Endothelial cell of umbilical vein (primary cell): ENCODE measurements at regions not wholly inside any gene's neighbourhood (a gene's known extent, or its start where the extent isn't known, plus 50 kb on each side); places are given as distances from the start of the nearest gene placed in this dataset.

Source experiments
- BruUV-seq: library from RNA; stranded (reverse); fragments of 400-500 nt; replicated peaks from 2 replicates; lab custom pipeline; 2021; lab: Mats Ljungman, UMichigan
- CTCF ChIA-PET: fragments of 300-600, 350-600 bp; sonication (Branson Sonifier 250); formaldehyde crosslinking; loops from one replicate; lab custom pipeline; 2021; ENCODE audit warnings: antibody characterized with exemption, inconsistent platforms; lab: Charles Lee
- POLR2A ChIA-PET: fragments of 300-600, 350-600 bp; sonication (Branson Sonifier 250); formaldehyde crosslinking; loops from one replicate; lab custom pipeline; 2021; ENCODE audit warnings: antibody characterized with exemption, inconsistent platforms; lab: Charles Lee
- DNase-seq: peaks from one replicate; pipeline ENCODE4 v3.0.0-alpha.2; 2011; ENCODE audit warnings: low read depth, low spot score
- FAIRE-seq: peaks from 2 replicates; lab custom pipeline; 2011; peaks lifted over from hg19 to GRCh38; lab: Jason Lieb, UNC
- H2AFZ ChIP-seq: 2 replicates; pipeline ENCODE4 v1.6.0; 2012; ENCODE audit warnings: low read depth, low read length, control low read depth, inconsistent platforms
- H3K27ac ChIP-seq: 2 replicates; pipeline ENCODE4 v1.5.1; 2011; ENCODE audit warnings: low read depth, mild to moderate bottlenecking, control low read depth, low read length, moderate library complexity; ENCODE audit not compliant: insufficient read depth
- H3K27me3 ChIP-seq, 2 experiments: 2 replicates each; pipeline versions ENCODE4 v1.6.0 to v1.6.1; 2011; ENCODE audit warnings: low read length in 2 of 2, mixed read lengths in 1 of 2; ENCODE audit not compliant: control insufficient read depth in 2 of 2, insufficient read depth in 2 of 2
- H3K36me3 ChIP-seq, 2 experiments: 2 replicates in 1 of 2; 3 replicates in 1 of 2; pipeline ENCODE4 v1.5.1; 2011; ENCODE audit warnings: low read length in 2 of 2, mild to moderate bottlenecking in 1 of 2, moderate library complexity in 1 of 2; ENCODE audit not compliant: control insufficient read depth in 2 of 2, insufficient read depth in 2 of 2; ENCODE audit errors: extremely low read depth in 1 of 2
- H3K4me1 ChIP-seq: 3 replicates; pipeline ENCODE4 v1.5.1; 2011; ENCODE audit warnings: mild to moderate bottlenecking, low read length; ENCODE audit not compliant: control insufficient read depth, insufficient read depth; ENCODE audit errors: extremely low read depth
- H3K4me2 ChIP-seq: 2 replicates; pipeline ENCODE4 v1.6.1; 2011; ENCODE audit warnings: low read length, control low read depth, mixed read lengths; ENCODE audit not compliant: insufficient read depth
- H3K4me3 ChIP-seq, 3 experiments: fragments of 200-600 bp in 1 of 3; sonication (generic), shearing (Covaris generic) in 1 of 3; replicated peaks in 1 of 3; 2 replicates each; pipeline ENCODE4 v1.5.1; 2011 to 2016; ENCODE audit warnings: control low read depth in 3 of 3, low read length in 3 of 3, mild to moderate bottlenecking in 2 of 3, inconsistent platforms in 1 of 3, low read depth in 1 of 3, moderate library complexity in 1 of 3; ENCODE audit not compliant: insufficient read depth in 1 of 3
- H3K79me2 ChIP-seq: 2 replicates; pipeline ENCODE4 v1.6.0; 2012; ENCODE audit warnings: low read length, inconsistent platforms; ENCODE audit not compliant: control insufficient read depth, insufficient read depth
- H3K9ac ChIP-seq: replicated peaks from 2 replicates; pipeline ENCODE3; 2011; ENCODE audit warnings: low read length, control low read depth; ENCODE audit not compliant: insufficient read depth; ENCODE audit errors: extremely low read depth
- H3K9me1 ChIP-seq: replicated peaks from 3 replicates; pipeline ENCODE4 v1.6.0; 2011; ENCODE audit warnings: mild to moderate bottlenecking, low read length; ENCODE audit not compliant: control insufficient read depth, insufficient read depth; ENCODE audit errors: extremely low read depth
- H3K9me3 ChIP-seq: replicated peaks from 2 replicates; pipeline ENCODE4 v1.5.1; 2012; ENCODE audit warnings: low read length, inconsistent platforms; ENCODE audit not compliant: control insufficient read depth, insufficient read depth
- H4K20me1 ChIP-seq: replicated peaks from 2 replicates; pipeline ENCODE3; 2011; ENCODE audit warnings: mild to moderate bottlenecking, low read length; ENCODE audit not compliant: control insufficient read depth, insufficient read depth; ENCODE audit errors: extremely low read depth
- CTCF ChIP-seq, 2 donors: IDR thresholded peaks; 1 replicate in 1 of 2; 2 replicates in 1 of 2; pipeline ENCODE4 v1.5.1; 2011; ENCODE audit warnings: low read length in 2 of 2, mild to moderate bottlenecking in 2 of 2, moderate library complexity in 2 of 2, control low read depth in 1 of 2, inconsistent platforms in 1 of 2, low read depth in 1 of 2; ENCODE audit not compliant: insufficient read depth in 1 of 2; ENCODE audit errors: extremely low read depth in 1 of 2
- EZH2 ChIP-seq: IDR thresholded peaks from 2 replicates; pipeline ENCODE4 v1.6.1; 2012; ENCODE audit warnings: borderline replicate concordance, low read depth, mild to moderate bottlenecking, moderate library complexity, low read length, inconsistent platforms; ENCODE audit not compliant: severe bottlenecking
- FOS ChIP-seq: IDR thresholded peaks from 2 replicates; pipeline ENCODE4 v1.6.1; 2011; ENCODE audit warnings: mild to moderate bottlenecking, low read length, moderate library complexity, borderline replicate concordance; ENCODE audit not compliant: insufficient read depth
- GATA2 ChIP-seq: IDR thresholded peaks from 2 replicates; pipeline ENCODE4 v1.7.0; 2011; ENCODE audit warnings: low read depth, mild to moderate bottlenecking, moderate library complexity, mixed read lengths, low read length; ENCODE audit not compliant: insufficient read length, insufficient read depth
- JUN ChIP-seq: IDR thresholded peaks from 2 replicates; pipeline ENCODE4 v1.6.1; 2011; ENCODE audit warnings: borderline replicate concordance, low read depth; ENCODE audit not compliant: insufficient read length, insufficient read depth
- MAX ChIP-seq: IDR thresholded peaks from 2 replicates; pipeline ENCODE4 v1.6.1; 2011; ENCODE audit not compliant: insufficient read depth, insufficient read length
- MYC ChIP-seq: IDR thresholded peaks from one replicate; pipeline ENCODE4 v1.6.1; 2011; ENCODE audit warnings: mild to moderate bottlenecking, low read depth, low read length
- POLR2A ChIP-seq: IDR thresholded peaks from 2 replicates; pipeline ENCODE4 v1.6.1; 2012; ENCODE audit warnings: low read depth, mild to moderate bottlenecking, control low read depth, low read length
- POLR2AphosphoS5 ChIP-seq: IDR thresholded peaks from 2 replicates; pipeline ENCODE4 v1.6.1; 2012; ENCODE audit warnings: low read depth, mild to moderate bottlenecking, control low read depth, low read length, moderate library complexity; ENCODE audit not compliant: insufficient read depth
- dilution Hi-C: fragments of 300-500 bp; cut with MboI; formaldehyde crosslinking; loops from one replicate; pipeline ENCODE4 v1.15.0; 2019; ENCODE audit warnings: low sequenced_read_pairs; ENCODE audit not compliant: extremely low pct_ligation_motif_present
- intact Hi-C: fragments of 100-400 bp; cut with micrococcal nuclease; formaldehyde crosslinking; loops from one replicate; pipeline ENCODE4 v1.10.0; 2022

GRCh38 chr11:15674756-15675155 lies 560.0 kb downstream of the INSC start:
- DNase-seq (no peak), FAIRE-seq (no peak)
- H3K9me1 ChIP-seq: no peaks in the 10 kb centered on the region
- no peaks in the 10 kb centered on the region for H3K9me3 ChIP-seq
- H3K27ac ChIP-seq: no peak overlapping the region
- dilution Hi-C loops: no loop called here
- H2AFZ ChIP-seq: no peak overlapping the region
- no peak overlapping the region for H3K4me2 ChIP-seq
- H3K36me3 ChIP-seq: no peaks in the 10 kb centered on the region
- BruUV-seq: no TSS peak
- H3K4me1 ChIP-seq: no peaks in the 10 kb centered on the region
- H3K4me3 ChIP-seq: no peak overlapping the region
- intact Hi-C loops: no loop called here
- TF ChIP-seq MAX: no peak
- no peak for TF ChIP-seq POLR2AphosphoS5
- no peak for TF ChIP-seq JUN
- TF ChIP-seq MYC: no peak
- TF ChIP-seq POLR2A: no peak
- TF ChIP-seq FOS: no peak
- TF ChIP-seq GATA2: no peak
- TF ChIP-seq EZH2: no peak
- no peak for TF ChIP-seq CTCF (IDR thresholded peaks at IDR 0.05; ENCODE audit: extremely low read depth in 1 of 2, insufficient read depth in 1 of 2, low read depth in 1 of 2, low read length in 2 of 2)
- CTCF ChIA-PET: no interaction called here
- no peaks in the 10 kb centered on the region for H3K27me3 ChIP-seq
- POLR2A ChIA-PET: no interaction called here
- no peaks in the 10 kb centered on the region for H3K79me2 ChIP-seq
- no peak overlapping the region for H3K9ac ChIP-seq
- H4K20me1 ChIP-seq: no peaks in the 10 kb centered on the region
